MM.1S (cell line): ENCODE measurements at regions not wholly inside any gene's neighbourhood (a gene's known extent, or its start where the extent isn't known, plus 50 kb on each side); places are given as distances from the start of the nearest gene placed in this dataset.

Source experiments
- EZH2 ChIP-seq: fragments of 300-600 bp; sonication (generic); optimal IDR thresholded peaks from 2 replicates; pipeline ENCODE3; 2017; ENCODE audit warnings: low read depth, mild to moderate bottlenecking, antibody characterized with exemption, low read length, mixed read lengths
- TF ChIP-seq, protein P1 (sequence below): fragments of 300-600 bp; sonication (generic); IDR thresholded peaks from 2 replicates; pipeline ENCODE4 v1.5.1; 2016; ENCODE audit warnings: antibody characterized with exemption, low read length, mixed read lengths

DNA sequence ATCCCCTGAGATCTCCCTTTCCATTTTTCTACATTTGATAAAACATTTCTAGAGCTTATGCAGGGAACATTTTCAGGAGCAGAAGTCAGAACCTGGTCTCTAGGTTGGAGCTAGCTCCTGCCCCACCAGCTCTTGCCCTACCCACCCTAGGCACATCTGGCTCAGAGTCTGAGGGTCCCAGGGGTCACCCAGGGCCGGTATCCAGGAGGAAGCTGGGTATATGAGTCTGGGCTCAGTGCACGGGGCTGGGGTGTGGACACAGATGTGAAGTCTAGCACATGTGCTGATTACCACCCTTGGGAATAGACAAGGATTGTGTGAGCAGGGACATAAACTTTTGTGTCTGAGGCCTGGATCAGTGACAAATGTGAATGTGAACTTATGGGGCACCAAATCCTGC, 95.4 kb downstream of the MATN1 start:
- TF ChIP-seq, protein P1, sequence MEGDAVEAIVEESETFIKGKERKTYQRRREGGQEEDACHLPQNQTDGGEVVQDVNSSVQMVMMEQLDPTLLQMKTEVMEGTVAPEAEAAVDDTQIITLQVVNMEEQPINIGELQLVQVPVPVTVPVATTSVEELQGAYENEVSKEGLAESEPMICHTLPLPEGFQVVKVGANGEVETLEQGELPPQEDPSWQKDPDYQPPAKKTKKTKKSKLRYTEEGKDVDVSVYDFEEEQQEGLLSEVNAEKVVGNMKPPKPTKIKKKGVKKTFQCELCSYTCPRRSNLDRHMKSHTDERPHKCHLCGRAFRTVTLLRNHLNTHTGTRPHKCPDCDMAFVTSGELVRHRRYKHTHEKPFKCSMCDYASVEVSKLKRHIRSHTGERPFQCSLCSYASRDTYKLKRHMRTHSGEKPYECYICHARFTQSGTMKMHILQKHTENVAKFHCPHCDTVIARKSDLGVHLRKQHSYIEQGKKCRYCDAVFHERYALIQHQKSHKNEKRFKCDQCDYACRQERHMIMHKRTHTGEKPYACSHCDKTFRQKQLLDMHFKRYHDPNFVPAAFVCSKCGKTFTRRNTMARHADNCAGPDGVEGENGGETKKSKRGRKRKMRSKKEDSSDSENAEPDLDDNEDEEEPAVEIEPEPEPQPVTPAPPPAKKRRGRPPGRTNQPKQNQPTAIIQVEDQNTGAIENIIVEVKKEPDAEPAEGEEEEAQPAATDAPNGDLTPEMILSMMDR = no peak
- no peak for TF ChIP-seq EZH2
